WTC11 (cell line): ENCODE measurements at regions not wholly inside any gene's neighbourhood (a gene's known extent, or its start where the extent isn't known, plus 50 kb on each side); places are given as distances from the start of the nearest gene placed in this dataset.

Experiments
- ATAC-seq: fragments of 200-7000 bp; cut with Tn5 transposase; 2 replicates; pipeline ENCODE4 v1.10.0; 2021; ENCODE audit warnings: mild to moderate bottlenecking, moderate library complexity
- CTCF ChIA-PET: fragments of 300-600 bp; sonication (Branson Sonifier 250); formaldehyde crosslinking; loops from one replicate; lab custom pipeline; 2021; ENCODE audit warnings: antibody characterized with exemption; lab: Charles Lee
- POLR2A ChIA-PET: fragments of 350-600 bp; sonication (Branson Sonifier 250); formaldehyde crosslinking; loops from one replicate; lab custom pipeline; 2021; ENCODE audit warnings: antibody characterized with exemption; lab: Charles Lee
- DNase-seq: peaks from one replicate; pipeline ENCODE4 v3.0.0; 2021; ENCODE audit warnings: low spot score
- H3K27ac Mint-ChIP-seq: 2 replicates; pipeline ENCODE4 v1.8.0; 2021; ENCODE audit warnings: mixed read lengths
- H3K27me3 Mint-ChIP-seq: 2 replicates; pipeline ENCODE4 v1.8.0; 2021; ENCODE audit warnings: low read depth, mild to moderate bottlenecking, moderate library complexity, mixed read lengths
- H3K36me3 Mint-ChIP-seq: 2 replicates; pipeline ENCODE4 v1.8.0; 2021; ENCODE audit warnings: mixed read lengths
- H3K4me1 Mint-ChIP-seq: 2 replicates; pipeline ENCODE4 v1.8.0; 2022; ENCODE audit warnings: mixed read lengths
- H3K4me3 Mint-ChIP-seq: 2 replicates; pipeline ENCODE4 v1.8.0; 2021; ENCODE audit warnings: mild to moderate bottlenecking, moderate library complexity, mixed read lengths
- H3K9me3 Mint-ChIP-seq: 2 replicates; pipeline ENCODE4 v1.8.0; 2021; ENCODE audit warnings: mixed read lengths
- E2F5 ChIP-seq: sonication (generic); formaldehyde crosslinking; IDR thresholded peaks from 2 replicates; pipeline ENCODE4 v1.8.1; 2022; ENCODE audit warnings: mild to moderate bottlenecking, moderate library complexity, missing genetic modification reagents
- ELF4 ChIP-seq: sonication (generic); formaldehyde crosslinking; IDR thresholded peaks from 2 replicates; pipeline ENCODE4 v1.8.1; 2022; ENCODE audit warnings: low read depth, mild to moderate bottlenecking, moderate library complexity, missing genetic modification reagents
- GRHL2 ChIP-seq: fragments of 250-450 bp; sonication (Bioruptor Pico); IDR thresholded peaks from 2 replicates; pipeline ENCODE4 v1.8.0; 2022; ENCODE audit warnings: mild to moderate bottlenecking, moderate library complexity; ENCODE audit not compliant: insufficient replicate concordance, severe bottlenecking
- MXD4 ChIP-seq: fragments of 250-450 bp; sonication (Bioruptor Pico); IDR thresholded peaks from 2 replicates; pipeline ENCODE4 v1.8.0; 2021; ENCODE audit warnings: mild to moderate bottlenecking, moderate library complexity, borderline replicate concordance
- NR2C2 ChIP-seq: sonication (generic); formaldehyde crosslinking; IDR thresholded peaks from 2 replicates; pipeline ENCODE4 v1.8.0; 2022; ENCODE audit warnings: mild to moderate bottlenecking, missing genetic modification reagents
- OVOL2 ChIP-seq: fragments of 250-450 bp; sonication (Bioruptor Pico); IDR thresholded peaks from 2 replicates; pipeline ENCODE4 v1.9.0; 2021; ENCODE audit warnings: mild to moderate bottlenecking, borderline replicate concordance
- RELA ChIP-seq: sonication (generic); formaldehyde crosslinking; IDR thresholded peaks from 2 replicates; pipeline ENCODE4 v1.8.1; 2022; ENCODE audit warnings: missing genetic modification reagents, mild to moderate bottlenecking, borderline replicate concordance
- SP1 ChIP-seq: sonication (generic); formaldehyde crosslinking; conservative IDR thresholded peaks from 2 replicates; pipeline ENCODE4 v1.8.1; 2022; ENCODE audit warnings: missing genetic modification reagents
- ZNF219 ChIP-seq: sonication (generic); formaldehyde crosslinking; IDR thresholded peaks from 2 replicates; pipeline ENCODE4 v1.8.0; 2023; ENCODE audit warnings: missing genetic modification reagents, mild to moderate bottlenecking, borderline replicate concordance
- ZNF263 ChIP-seq: sonication (generic); formaldehyde crosslinking; IDR thresholded peaks from 2 replicates; pipeline ENCODE4 v1.8.1; 2022; ENCODE audit warnings: low read depth, mild to moderate bottlenecking, moderate library complexity, missing genetic modification reagents
- ZNF425 ChIP-seq: fragments of 250-450 bp; sonication (Bioruptor Pico); conservative IDR thresholded peaks from 2 replicates; pipeline ENCODE4 v1.9.0; 2021; ENCODE audit warnings: mild to moderate bottlenecking
- ZNF532 ChIP-seq: fragments of 250-450 bp; sonication (Bioruptor Pico); IDR thresholded peaks from 2 replicates; pipeline ENCODE4 v1.9.0; 2021; ENCODE audit warnings: mild to moderate bottlenecking, borderline replicate concordance
- TF ChIP-seq, protein P1 (sequence below): sonication (generic); formaldehyde crosslinking; conservative IDR thresholded peaks from 2 replicates; pipeline ENCODE4 v1.8.1; 2023; ENCODE audit warnings: mild to moderate bottlenecking, low read depth, missing genetic modification reagents, moderate library complexity
- TF ChIP-seq, protein P2 (sequence below): sonication (generic); formaldehyde crosslinking; IDR thresholded peaks from 2 replicates; pipeline ENCODE4 v1.8.1; 2022; ENCODE audit warnings: mild to moderate bottlenecking, missing genetic modification reagents, moderate library complexity, borderline replicate concordance
- TF ChIP-seq, protein P3 (sequence below): sonication (generic); formaldehyde crosslinking; IDR thresholded peaks from 2 replicates; pipeline ENCODE4 v1.8.1; 2022; ENCODE audit warnings: missing genetic modification reagents, borderline replicate concordance
- TF ChIP-seq, protein P4 (sequence below): sonication (generic); formaldehyde crosslinking; IDR thresholded peaks from 2 replicates; pipeline ENCODE4 v1.8.1; 2023; ENCODE audit warnings: mild to moderate bottlenecking, missing genetic modification reagents

DNA sequence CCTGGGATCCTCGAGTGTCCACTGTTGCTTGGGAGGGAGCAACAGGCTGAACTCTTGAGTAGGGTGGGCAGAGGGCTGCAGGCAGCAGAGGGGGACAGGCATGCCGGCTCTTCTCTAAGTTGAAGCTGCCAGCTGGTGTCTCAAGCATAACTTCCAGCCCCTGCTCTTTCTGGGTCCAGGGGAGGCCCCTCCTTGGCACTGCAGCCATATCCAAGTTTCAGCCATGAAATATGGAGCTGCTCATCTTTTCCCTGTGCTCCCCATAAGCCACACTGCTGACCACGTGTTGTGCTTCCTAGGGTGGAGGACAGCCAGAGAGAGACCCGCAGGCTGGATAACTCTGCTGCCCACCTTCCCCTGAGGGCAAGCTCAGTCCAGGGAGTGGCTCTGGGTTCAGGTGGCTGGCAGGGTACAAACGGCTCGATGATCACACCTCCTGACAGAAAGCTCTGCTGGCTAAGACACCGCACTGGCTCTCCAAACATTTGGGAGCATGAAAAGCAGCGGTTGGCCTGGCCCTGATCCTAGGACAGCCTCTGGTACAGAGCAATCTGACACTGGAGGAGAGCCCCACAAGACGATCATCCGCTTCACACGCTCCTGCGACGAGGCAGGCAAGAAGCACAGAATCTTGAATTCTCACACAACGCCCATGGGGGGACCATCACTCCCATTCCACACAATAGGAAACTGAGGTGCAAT lies 79.6 kb downstream of the PITPNM2 start:
- ATAC-seq, result no peak
- Mint-ChIP-seq H3K36me3 (no peaks in the 10 kb centered on the region), H3K27ac (no peak overlapping the region), H3K27me3 (no peaks in the 10 kb centered on the region), H3K4me3 (no peak overlapping the region), H3K9me3 (no peaks in the 10 kb centered on the region), H3K4me1 (peaks cover 13% of the 10 kb centered on the region)
- ChIA-PET POLR2A (no interaction called here), CTCF (interaction anchor here (0.9 to 2.2 kb wide), 2 partner anchors 28 to 194 kb away, joined by 3 to 9 read pairs; no protein-coding TSS in a partner anchor)
- TF ChIP-seq ZNF263 (CRISPR knock-in tag) (no peak), MXD4 (CRISPR knock-in tag) (no peak), OVOL2 (CRISPR knock-in tag) (no peak), ZNF219 (no peak), ZNF425 (CRISPR knock-in tag) (no peak), NR2C2 (no peak)
- TF ChIP-seq, protein P1, sequence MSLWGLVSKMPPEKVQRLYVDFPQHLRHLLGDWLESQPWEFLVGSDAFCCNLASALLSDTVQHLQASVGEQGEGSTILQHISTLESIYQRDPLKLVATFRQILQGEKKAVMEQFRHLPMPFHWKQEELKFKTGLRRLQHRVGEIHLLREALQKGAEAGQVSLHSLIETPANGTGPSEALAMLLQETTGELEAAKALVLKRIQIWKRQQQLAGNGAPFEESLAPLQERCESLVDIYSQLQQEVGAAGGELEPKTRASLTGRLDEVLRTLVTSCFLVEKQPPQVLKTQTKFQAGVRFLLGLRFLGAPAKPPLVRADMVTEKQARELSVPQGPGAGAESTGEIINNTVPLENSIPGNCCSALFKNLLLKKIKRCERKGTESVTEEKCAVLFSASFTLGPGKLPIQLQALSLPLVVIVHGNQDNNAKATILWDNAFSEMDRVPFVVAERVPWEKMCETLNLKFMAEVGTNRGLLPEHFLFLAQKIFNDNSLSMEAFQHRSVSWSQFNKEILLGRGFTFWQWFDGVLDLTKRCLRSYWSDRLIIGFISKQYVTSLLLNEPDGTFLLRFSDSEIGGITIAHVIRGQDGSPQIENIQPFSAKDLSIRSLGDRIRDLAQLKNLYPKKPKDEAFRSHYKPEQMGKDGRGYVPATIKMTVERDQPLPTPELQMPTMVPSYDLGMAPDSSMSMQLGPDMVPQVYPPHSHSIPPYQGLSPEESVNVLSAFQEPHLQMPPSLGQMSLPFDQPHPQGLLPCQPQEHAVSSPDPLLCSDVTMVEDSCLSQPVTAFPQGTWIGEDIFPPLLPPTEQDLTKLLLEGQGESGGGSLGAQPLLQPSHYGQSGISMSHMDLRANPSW (CRISPR knock-in tag), result no peak
- TF ChIP-seq, protein P2, sequence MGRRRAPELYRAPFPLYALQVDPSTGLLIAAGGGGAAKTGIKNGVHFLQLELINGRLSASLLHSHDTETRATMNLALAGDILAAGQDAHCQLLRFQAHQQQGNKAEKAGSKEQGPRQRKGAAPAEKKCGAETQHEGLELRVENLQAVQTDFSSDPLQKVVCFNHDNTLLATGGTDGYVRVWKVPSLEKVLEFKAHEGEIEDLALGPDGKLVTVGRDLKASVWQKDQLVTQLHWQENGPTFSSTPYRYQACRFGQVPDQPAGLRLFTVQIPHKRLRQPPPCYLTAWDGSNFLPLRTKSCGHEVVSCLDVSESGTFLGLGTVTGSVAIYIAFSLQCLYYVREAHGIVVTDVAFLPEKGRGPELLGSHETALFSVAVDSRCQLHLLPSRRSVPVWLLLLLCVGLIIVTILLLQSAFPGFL (CRISPR knock-in tag), result no peak
- TF ChIP-seq, protein P3, sequence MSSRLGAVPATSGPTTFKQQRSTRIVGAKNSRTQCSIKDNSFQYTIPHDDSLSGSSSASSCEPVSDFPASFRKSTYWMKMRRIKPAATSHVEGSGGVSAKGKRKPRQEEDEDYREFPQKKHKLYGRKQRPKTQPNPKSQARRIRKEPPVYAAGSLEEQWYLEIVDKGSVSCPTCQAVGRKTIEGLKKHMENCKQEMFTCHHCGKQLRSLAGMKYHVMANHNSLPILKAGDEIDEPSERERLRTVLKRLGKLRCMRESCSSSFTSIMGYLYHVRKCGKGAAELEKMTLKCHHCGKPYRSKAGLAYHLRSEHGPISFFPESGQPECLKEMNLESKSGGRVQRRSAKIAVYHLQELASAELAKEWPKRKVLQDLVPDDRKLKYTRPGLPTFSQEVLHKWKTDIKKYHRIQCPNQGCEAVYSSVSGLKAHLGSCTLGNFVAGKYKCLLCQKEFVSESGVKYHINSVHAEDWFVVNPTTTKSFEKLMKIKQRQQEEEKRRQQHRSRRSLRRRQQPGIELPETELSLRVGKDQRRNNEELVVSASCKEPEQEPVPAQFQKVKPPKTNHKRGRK (CRISPR knock-in tag), result no peak
- TF ChIP-seq, protein P4, sequence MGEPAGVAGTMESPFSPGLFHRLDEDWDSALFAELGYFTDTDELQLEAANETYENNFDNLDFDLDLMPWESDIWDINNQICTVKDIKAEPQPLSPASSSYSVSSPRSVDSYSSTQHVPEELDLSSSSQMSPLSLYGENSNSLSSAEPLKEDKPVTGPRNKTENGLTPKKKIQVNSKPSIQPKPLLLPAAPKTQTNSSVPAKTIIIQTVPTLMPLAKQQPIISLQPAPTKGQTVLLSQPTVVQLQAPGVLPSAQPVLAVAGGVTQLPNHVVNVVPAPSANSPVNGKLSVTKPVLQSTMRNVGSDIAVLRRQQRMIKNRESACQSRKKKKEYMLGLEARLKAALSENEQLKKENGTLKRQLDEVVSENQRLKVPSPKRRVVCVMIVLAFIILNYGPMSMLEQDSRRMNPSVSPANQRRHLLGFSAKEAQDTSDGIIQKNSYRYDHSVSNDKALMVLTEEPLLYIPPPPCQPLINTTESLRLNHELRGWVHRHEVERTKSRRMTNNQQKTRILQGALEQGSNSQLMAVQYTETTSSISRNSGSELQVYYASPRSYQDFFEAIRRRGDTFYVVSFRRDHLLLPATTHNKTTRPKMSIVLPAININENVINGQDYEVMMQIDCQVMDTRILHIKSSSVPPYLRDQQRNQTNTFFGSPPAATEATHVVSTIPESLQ (CRISPR knock-in tag), result no peak
- DNase-seq, result no peak

GRCh38 chr12:123070267-123071081 lies 80.4 kb downstream of the PITPNM2 start:
- no peaks in the 10 kb centered on the region for H3K27me3 Mint-ChIP-seq
- CTCF ChIA-PET, result interaction anchor here (0.9 to 2.2 kb wide), 3 partner anchors 27 to 194 kb away, joined by 3 to 9 read pairs (median 3); no protein-coding TSS in a partner anchor
- no peak for DNase-seq
- POLR2A ChIA-PET, result no interaction called here
- peaks cover 7% of the 10 kb centered on the region for H3K4me1 Mint-ChIP-seq
- no peak overlapping the region for H3K4me3 Mint-ChIP-seq
- no peak for ATAC-seq
- H3K9me3 Mint-ChIP-seq, result no peaks in the 10 kb centered on the region
- H3K36me3 Mint-ChIP-seq, result no peaks in the 10 kb centered on the region
- H3K27ac Mint-ChIP-seq, result no peak overlapping the region
- TF ChIP-seq SP1 (CRISPR knock-in tag) (no peak), E2F5 (CRISPR knock-in tag) (no peak), ZNF532 (CRISPR knock-in tag) (no peak), ELF4 (CRISPR knock-in tag) (no peak), RELA (CRISPR knock-in tag) (no peak), GRHL2 (CRISPR knock-in tag) (no peak)
